Uterus (tissue), 3 donors: ENCODE measurements at regions not wholly inside any gene's neighbourhood (a gene's known extent, or its start where the extent isn't known, plus 50 kb on each side); places are given as distances from the start of the nearest gene placed in this dataset.

Experiments
- DNase-seq, 2 donors: peaks; one replicate each; pipeline ENCODE4 v3.0.0-alpha.2; 2019 to 2020
- H3K27ac ChIP-seq, 2 donors: fragments of 200-600 bp; sonication (generic); 1 replicate in 1 of 2; 2 replicates in 1 of 2; pipeline ENCODE4 v1.5.1; 2016 to 2018
- H3K27me3 ChIP-seq, 2 donors: fragments of 200-600 bp; sonication (generic); one replicate each; pipeline ENCODE4 v1.5.1; 2018 to 2019; ENCODE audit warnings: control low read depth in 1 of 2
- H3K36me3 ChIP-seq, 2 donors: fragments of 200-600 bp; sonication (generic); one replicate each; pipeline ENCODE4 v1.5.1; 2019; ENCODE audit warnings: control low read depth in 1 of 2
- H3K4me1 ChIP-seq, 2 donors: fragments of 200-600 bp; sonication (generic); one replicate each; pipeline ENCODE4 v1.5.1; 2018 to 2019; ENCODE audit warnings: control low read depth in 1 of 2
- H3K4me3 ChIP-seq, 2 donors: fragments of 200-600 bp; sonication (generic); 1 replicate in 1 of 2; 2 replicates in 1 of 2; pipeline ENCODE4 v1.5.1; 2018 to 2019; ENCODE audit warnings: mild to moderate bottlenecking in 1 of 2
- H3K9me3 ChIP-seq, 2 donors: fragments of 200-600 bp; sonication (generic); one replicate each; pipeline ENCODE4 v1.5.1; 2019; ENCODE audit warnings: control low read depth in 1 of 2
- CTCF ChIP-seq, 4 experiments: fragments of 200-600 bp in 2 of 4; fragments of 450-650 bp in 2 of 4; sonication (generic) in 2 of 4; IDR thresholded peaks; one replicate each; pipeline ENCODE4 v1.5.1; 2016 to 2019; ENCODE audit warnings: antibody characterized with exemption in 4 of 4, mild to moderate bottlenecking in 2 of 4, moderate library complexity in 1 of 4
- POLR2A ChIP-seq, 2 donors: fragments of 450-650 bp; IDR thresholded peaks; one replicate each; pipeline ENCODE4 v1.6.1; 2016; ENCODE audit warnings: antibody characterized with exemption in 2 of 2, mild to moderate bottlenecking in 1 of 2, moderate library complexity in 1 of 2
- intact Hi-C: fragments of 100-400 bp; cut with DNase I; formaldehyde crosslinking; loops from one replicate; pipeline ENCODE4 v1.15.1; 2023; ENCODE audit warnings: low total_unique reads
- donor health status: DM: yes; HTN: yes; CAD: no.

GRCh38 chr5:93273176-93273575, 307.8 kb downstream of the NR2F1-AS1 start:
- Histone ChIP-seq H3K27ac (no peak overlapping the region), H3K4me1 (no peaks in the 10 kb centered on the region), H3K4me3 (no peak overlapping the region), H3K27me3 (no peaks in the 10 kb centered on the region), H3K36me3 (no peaks in the 10 kb centered on the region), H3K9me3 (no peaks in the 10 kb centered on the region)
- no peak for DNase-seq
- intact Hi-C loops, result no loop called here
- TF ChIP-seq CTCF (IDR thresholded peaks at IDR 0.05), result no peak
- no peak for TF ChIP-seq POLR2A (IDR thresholded peaks at IDR 0.05)

GRCh38 chr5:93272108-93272507, 308.9 kb downstream of the NR2F1-AS1 start:
- intact Hi-C loops, result no loop called here
- no peak for TF ChIP-seq POLR2A (IDR thresholded peaks at IDR 0.05)
- no peak for TF ChIP-seq CTCF (IDR thresholded peaks at IDR 0.05)

GRCh38 chr5:93267736-93268135, 313.3 kb downstream of the NR2F1-AS1 start:
- Histone ChIP-seq H3K4me3 (no peak overlapping the region), H3K27me3 (no peaks in the 10 kb centered on the region), H3K9me3 (no peaks in the 10 kb centered on the region), H3K27ac (no peak overlapping the region), H3K36me3 (no peaks in the 10 kb centered on the region), H3K4me1 (no peaks in the 10 kb centered on the region)
- intact Hi-C loops, result no loop called here
- no peak for DNase-seq
- no peak for TF ChIP-seq POLR2A (IDR thresholded peaks at IDR 0.05)
- no peak for TF ChIP-seq CTCF (IDR thresholded peaks at IDR 0.05)

More at GRCh38 chr5:93272108-93272507, 308.9 kb downstream of the NR2F1-AS1 start:
- no peak for DNase-seq
- Histone ChIP-seq H3K36me3 (no peaks in the 10 kb centered on the region), H3K4me1 (no peaks in the 10 kb centered on the region), H3K27ac (no peak overlapping the region), H3K9me3 (no peaks in the 10 kb centered on the region), H3K4me3 (no peak overlapping the region), H3K27me3 (no peaks in the 10 kb centered on the region)

- Histone ChIP-seq H3K27ac (no peak overlapping the region), H3K36me3 (no peaks in the 10 kb centered on the region), H3K4me3 (no peak overlapping the region), H3K9me3 (no peaks in the 10 kb centered on the region), H3K27me3 (no peaks in the 10 kb centered on the region), H3K4me1 (no peaks in the 10 kb centered on the region)
- intact Hi-C loops, result no loop called here
- TF ChIP-seq CTCF (IDR thresholded peaks at IDR 0.05), result no peak
- TF ChIP-seq POLR2A (IDR thresholded peaks at IDR 0.05), result no peak
- DNase-seq, result no peak
These were observed 313.7 kb downstream of the NR2F1-AS1 start for GRCh38 chr5:93267276-93267675.

GRCh38 chr5:93257616-93258015, 323.4 kb downstream of the NR2F1-AS1 start:
- intact Hi-C loops, result no loop called here
- Histone ChIP-seq H3K27me3 (no peaks in the 10 kb centered on the region), H3K9me3 (no peaks in the 10 kb centered on the region), H3K36me3 (no peaks in the 10 kb centered on the region), H3K27ac (no peak overlapping the region), H3K4me3 (no peak overlapping the region), H3K4me1 (no peaks in the 10 kb centered on the region)
- no peak for DNase-seq
- TF ChIP-seq CTCF (IDR thresholded peaks at IDR 0.05) (no peak), POLR2A (IDR thresholded peaks at IDR 0.05) (no peak)
